NCI-H526 (cell line): ENCODE measurements at regions not wholly inside any gene's neighbourhood (a gene's known extent, or its start where the extent isn't known, plus 50 kb on each side); places are given as distances from the start of the nearest gene placed in this dataset.
"Not testable (repeated sequence)": the region's sequence is repeated elsewhere in the genome, so short reads cannot be mapped to it uniquely, and the experiment has no call there.

Experiments
- DNase-seq, 2 experiments: peaks; one replicate each; lab custom pipeline; 2025; lab: John Stamatoyannopoulos, UW

DNA sequence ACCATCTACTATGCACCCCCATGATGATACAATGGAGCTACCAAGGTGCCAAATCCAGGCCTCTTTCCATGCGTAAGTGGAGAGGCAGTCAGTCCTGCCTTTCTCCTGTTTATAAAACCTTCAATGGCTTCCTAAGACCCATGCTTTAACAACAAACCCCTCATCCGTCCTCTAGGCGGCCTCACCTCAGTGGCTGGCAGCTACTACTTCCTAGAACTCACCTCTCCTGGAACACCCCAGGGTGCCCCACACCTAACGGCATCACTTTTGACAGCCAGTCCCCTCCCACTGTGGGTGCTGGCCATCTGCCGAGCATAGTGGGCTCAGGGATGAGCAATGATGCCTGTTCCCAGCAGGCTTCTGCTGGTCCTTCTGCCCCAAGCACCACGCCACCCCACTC lies 80.0 kb upstream of the TAB2 start:
- no peak for DNase-seq

DNA sequence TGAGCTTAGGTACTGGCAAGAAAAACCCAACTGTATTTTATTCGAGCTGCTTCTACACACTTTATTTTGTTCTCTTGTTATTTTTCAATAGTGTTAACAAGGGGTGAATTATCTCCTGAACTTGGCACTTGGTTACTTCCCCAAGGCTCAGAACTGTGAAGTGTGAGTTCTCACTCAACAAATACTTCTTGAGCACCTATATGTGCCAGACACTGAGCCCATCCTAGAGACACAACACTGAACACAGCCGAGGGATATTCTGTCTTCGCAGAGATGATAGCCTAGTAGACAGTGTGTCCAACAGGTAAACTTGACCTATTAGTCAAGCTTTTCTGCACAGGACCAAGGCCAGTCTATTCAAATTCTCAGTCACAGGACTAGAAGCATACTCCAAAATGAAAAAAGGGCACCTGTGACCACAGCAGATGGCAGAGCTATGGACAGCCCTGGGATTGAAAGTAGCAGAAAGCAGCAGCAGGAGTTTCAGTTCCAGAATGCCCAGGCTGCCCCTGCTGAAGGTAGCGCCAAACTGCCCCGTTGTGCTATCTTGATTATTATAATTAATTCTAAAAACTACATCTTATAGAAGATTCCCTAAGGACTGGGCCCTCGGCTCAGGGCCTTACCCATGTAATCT lies 77.8 kb upstream of the TAB2 start:
- DNase-seq, result no peak

DNA sequence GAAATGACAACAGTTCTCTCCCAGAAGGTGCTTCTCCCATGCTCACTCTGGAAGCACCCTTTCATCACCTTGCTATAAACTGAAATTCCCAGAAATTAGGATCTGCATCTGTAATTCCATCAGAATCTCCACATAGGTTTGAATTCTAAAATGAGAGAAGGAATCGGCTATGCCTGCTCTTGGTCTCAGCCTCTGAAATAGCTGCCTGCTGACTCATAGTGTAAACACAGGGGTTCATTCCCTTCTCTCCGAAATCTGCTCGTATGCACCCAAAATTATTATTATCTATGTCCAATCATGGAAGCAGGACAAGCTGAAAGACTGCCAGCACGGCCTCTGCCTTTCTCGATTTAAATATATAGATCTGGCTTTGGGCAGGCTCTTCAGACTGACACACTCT lies 74.6 kb upstream of the TAB2 start:
- DNase-seq, result no peak

DNA sequence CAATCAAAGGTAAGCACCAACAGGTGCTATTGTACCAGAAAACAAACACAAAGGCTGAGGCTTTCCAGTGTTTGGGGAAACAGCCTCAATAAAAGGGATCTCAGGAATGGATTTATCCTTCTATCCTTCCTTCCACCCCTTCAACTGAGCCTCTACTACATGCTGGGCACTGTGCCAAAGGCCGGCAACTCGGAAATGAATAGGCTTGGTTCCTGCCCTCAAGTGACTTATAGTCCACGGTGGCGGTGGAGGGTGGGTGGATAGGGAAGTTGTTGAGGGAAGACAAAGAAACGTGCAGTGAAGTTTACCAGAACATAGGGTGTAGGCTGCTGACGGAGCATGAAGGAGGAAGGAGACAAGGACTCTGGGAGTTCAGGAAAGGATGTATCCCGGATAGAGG lies 73.4 kb upstream of the TAB2 start:
- no peak for DNase-seq

DNA sequence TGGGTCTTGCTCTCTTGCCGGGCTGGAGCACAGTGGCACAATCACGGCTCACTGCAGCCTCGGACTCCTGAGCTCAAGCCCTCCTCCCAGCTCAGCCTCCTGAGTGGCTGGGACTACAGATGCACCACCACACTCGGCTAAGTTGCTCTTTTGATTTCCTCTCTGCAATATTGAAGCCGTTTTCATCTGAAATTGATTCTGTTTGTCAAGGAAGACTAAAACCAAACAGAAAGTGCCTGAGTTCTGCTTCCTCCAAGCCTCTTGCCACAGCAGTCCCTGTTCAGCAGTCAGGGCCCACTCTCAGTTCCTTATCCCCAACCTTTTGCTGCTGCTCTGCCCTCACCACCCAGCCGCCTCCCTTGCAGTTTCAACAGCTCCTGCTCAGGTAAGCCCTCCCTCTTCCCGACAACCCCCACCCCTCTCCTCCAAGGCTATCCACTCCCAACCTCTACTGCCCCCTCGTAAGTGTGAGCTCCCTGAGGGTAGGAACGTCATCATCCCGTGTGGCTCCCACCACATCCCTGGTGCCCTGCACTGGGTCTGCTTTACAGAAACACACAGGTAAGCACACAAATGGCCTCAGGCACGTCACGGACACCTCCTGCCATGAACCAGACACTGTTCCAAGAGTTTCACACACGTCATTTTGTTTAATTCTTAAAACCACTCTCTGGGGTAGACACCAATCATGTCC lies 70.7 kb upstream of the TAB2 start:
- DNase-seq, result no peak

DNA sequence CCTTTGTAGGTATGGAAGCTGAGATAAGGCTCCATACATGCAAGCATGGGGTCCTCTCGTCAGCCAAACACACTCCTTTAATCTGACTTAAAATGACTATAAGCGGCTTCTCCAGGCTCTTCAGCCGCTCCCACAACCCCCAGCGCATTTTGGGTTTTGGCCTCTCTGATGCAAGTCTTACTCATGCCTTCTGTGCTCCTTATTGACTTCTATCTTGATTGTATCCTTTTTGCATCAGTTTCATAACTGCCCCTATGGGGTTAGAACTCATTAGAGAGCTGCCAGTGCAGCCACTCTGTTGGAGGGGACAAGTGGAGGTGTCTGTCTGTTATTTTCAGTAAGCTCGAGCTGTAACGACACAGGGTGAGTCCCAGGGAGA lies 70.1 kb upstream of the TAB2 start:
- DNase-seq, result no peak

DNA sequence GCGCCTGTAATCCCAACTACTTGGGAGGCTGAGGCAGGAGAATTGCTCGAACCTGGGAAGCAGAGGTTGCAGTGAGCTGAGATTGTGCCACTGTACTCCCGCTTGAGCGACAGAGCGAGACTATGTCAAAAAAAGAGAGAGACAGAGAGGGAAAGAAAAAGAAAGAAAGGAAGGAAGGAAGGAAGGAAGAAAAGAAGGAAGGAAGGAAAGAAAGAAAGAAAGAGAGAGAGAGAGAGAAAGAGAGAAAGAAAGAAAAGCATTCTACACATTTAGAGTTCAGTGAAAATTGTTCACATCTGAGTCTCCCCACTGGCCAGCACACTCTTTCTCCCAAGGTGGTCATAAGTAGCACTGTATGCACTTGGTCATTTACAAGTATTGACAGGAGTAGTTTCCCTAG lies 69.2 kb upstream of the TAB2 start:
- not testable (repeated sequence) for DNase-seq

DNA sequence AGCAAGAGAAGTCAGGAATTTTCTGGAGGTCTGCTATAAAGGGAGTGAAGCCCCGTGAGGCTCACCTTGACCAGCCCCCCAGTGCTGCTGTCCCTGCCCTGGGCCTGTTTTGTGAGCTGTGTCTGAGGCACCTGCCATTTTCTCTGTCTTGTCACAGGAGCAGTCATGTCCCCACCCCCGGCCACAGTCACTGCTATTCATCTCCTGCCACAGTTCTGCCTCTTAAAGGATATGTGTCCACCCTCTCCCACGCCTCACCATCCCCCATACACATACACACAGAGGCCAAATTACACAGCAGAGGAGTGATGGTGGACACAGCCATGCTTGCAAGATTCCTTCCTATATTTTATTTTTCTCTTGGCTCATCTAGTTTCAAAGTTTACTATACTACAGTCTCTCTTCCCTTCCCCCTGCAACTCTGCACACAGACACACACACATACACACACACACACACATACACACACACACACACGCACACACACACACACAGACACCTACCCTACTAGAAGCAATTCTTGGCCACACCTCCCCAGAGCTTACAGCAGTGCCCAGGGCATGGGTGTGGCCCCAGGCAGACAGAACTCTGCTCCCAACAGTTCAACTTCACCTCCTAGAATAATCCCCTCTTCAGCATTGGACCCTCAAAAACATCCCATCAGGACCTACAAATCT lies 68.7 kb upstream of the TAB2 start:
- no peak for DNase-seq

DNA sequence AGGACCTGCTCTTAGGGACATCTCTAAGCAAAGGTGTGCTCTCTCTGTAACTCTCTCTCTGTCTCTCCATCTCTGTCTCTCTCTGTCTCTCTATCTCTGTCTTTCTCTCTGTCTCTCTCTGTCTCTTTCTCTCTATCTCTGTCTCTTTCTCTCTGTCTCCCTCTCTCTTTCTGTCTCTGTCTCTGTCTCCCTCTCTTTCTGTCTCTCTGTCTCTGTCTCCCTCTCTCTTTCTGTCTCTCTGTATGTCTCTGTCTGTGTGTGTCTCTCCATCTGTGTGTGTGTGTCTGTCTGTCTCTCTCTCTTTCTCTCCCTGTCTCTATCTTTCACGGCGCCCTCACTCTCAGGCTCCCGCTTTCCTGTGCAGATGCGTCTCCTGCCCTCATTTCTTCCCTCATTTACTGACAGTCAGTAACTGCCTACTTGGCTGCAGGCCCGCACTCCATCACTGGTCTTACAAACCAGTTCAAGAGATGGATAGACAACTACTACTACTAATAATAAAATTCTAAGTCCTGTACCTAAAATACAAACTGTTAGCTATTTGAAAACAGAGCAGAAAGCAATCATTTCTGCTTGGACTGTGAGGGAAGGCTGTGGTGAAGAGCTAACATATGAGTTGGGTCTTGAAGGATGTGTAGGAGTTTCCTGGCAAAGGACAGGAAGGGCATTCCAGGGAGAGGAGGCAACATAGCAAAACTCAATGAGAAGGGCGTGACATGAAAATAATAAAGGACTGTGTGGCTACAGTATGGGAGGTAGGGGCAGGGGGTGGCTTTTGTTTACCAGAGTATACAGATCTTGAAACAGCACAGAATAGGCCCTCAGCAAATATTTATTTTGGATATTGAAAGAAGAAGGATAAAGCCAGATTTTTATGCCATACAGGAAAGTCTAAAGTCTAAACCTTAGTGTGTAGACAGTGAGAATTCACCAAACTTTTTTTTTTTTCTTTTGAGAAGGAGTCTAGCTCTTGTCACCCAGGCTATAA lies 67.8 kb upstream of the TAB2 start:
- no peak for DNase-seq

DNA sequence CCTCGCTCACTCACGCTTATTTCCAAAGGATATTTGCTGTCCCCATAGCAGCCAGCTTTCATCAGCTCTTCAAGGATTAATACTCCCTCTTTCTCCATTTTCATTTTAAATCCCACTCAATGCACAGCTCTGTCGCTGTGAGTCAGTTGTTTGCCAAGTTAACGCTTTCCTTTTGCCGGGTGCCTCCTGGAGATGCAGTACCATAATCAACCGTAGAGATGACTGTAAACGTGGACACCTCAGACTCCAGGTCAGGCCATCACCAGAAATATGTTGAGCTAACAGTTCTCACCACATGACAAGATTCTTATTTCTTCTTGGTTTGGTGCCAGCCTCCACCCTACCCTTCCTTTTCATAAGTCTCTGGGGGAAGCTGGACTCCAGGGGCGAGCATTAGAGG lies 66.6 kb upstream of the TAB2 start:
- DNase-seq, result no peak

DNA sequence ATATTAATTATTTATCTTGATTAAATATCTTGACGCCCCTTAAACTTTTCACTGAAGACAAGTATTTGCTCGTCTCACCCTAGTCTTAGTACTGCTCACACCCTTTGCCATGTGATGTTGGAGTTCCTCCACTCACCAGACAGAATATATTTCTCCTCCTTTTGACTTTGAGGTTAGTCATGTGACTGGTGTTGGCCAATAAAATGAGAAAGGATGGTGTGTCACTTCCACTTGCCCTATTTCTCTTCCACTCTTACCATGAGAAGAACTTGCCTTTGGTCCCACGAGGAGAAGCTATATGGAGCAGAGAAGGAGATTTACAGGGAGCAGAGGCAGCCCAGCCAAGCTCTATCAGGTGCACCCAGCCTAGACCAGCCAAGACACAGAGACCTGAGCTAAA lies 64.9 kb upstream of the TAB2 start:
- DNase-seq, result no peak

DNA sequence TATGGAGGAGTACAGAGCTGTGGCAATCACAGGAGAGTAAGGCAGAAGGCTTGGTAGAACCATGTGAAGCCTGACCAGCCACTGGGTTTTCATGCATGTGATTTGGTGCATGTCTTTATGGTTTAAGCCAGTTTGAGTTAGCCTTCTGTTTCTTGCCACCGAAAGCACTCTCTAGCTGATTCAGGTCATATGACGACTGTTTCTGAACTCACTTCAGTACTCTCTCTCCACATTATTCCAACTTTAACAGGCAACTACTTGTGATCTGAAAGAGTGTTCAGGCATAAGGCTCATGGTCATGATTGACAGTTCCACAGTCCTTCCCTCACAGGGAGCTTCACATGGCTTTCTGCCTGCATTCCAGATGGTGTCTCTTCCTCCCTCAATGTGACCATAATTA lies 63.3 kb upstream of the TAB2 start:
- no peak for DNase-seq

DNA sequence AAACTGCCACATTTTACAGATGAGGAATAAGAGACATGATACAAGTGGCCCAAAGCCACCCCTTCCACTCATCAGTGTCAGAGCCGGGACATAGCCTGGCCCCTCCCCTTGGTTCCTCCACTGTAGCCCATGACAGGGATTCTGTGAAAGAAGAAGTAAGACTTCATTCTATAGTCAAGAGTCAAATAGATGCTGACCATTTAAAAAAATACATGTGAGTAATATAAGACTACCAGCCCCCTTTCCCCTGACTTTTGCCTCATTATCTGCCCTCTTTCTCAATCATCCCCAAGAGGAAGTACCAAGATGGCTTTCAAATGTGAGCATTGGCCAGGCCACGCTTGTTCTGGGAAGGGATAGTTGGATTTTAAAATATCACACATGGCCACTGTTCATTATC lies 57.8 kb upstream of the TAB2 start:
- no peak for DNase-seq

DNA sequence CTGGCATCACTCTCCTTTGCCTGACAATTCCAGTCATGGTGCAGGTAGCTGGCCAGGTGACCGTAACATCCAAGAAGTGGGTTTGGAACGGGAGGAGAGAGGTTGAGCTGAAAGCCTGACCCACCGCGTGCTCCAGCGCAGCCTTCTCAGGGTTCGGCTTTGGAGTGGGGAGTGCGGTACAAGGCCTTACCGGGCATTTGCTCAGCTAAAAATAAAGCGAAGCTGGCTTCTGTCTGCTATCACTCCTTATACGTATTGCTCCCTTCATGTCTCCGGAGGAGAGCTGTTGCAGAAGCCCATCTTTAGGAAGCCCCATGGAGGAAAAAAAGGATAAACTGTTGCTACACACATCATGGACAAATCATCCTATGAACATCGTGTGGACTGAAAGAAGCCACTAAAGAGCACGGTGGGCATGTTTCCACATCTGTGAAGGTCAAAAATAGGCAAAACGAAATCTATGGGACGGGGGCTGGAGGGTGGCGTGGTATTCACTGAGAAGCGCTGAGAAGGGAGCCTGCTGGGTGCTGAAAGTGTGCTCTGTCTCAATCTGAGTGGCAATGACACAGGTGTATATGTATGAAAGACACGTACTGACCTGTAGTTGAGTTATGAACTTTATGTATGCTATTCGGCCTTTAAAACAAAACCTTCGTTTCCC lies 57.2 kb upstream of the TAB2 start:
- DNase-seq, result no peak

DNA sequence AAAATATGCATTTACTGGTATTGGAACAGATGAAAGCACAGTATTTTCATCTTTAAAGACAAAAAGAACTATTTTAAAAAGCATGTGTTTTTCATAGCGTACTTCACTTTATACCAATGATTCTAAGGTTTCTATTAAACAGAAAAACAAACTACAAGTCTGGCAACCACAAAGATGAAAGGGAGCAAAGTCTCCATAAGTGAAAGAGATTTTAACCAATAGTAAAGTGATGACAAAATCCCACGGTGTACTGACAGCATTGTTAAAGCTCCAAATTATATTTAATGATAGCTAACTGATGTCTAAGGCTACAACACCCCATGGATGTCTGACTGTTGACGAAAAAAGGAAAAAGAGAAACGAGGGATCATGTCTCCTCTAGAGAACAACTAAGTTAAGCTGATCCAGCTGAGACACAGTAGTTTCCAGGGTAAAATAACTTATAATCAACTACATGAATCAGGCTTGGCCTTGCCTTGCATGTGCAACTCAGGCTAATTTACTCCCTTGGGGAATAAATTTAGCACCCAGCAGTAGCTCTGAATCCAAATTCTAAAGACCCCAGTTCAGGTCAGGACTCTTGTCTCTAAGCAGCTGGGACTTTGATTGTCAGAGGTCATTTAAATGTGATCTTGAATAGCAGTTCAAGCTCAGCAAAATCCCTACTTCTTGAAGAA lies 56.0 kb upstream of the TAB2 start:
- no peak for DNase-seq

DNA sequence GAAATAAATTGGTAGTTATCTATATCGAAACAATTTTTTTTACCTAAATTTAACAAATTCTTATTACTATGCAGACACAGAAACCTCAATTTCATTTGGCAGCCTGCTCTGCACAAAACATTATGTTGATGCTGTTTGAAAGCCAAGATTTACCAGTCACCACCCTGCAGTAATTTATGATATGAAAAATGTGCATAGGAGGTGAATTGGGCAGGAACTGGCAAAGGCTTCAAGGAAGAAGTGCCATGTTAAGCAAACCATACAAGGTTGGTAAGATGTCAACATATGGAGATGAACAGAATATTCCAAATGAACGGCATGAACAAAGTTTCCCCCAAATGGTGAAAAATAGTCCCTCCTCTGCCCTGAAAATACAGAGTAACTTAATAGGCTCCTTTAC lies 54.2 kb upstream of the TAB2 start:
- DNase-seq, result no peak

DNA sequence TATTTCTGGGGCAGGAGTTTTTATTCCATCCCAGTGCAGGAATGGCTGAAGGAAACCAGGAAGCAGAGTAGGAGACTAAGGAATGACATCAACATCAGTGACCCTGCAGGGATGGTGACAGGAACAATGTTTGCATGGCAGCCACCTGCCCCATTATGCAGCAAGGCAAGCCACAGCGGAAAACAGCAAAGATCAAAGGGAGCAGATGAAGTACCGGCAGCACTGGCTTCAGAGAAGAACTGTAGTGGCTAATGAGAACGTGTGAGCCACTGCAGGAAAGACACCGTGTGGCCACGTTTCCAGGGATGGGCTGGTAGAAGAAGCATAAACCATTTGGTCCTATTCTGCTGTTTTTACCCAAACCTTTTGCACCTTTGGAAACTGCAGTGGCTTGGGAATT lies 52.9 kb upstream of the TAB2 start:
- peak; percentile 13 to 47 for DNase-seq

DNA sequence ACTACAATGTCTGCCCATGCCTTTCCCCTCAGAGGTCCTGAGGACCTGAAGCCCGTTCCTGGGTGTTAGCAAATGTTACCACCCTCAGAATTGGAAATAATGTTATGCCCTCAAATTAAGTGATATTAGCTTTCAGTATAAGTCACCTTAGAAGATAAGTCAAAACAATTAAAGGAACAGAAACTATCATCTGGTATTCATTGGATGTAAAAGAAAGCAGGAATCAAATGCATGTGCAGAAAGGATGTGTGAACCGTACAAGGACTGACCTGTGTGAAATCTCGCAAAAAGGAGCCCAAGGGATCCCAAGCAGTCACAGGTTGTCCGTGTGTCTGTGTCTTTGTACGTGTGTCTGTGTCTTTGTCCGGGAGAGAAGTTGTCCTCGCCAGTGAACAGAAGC lies 51.6 kb upstream of the TAB2 start:
- DNase-seq, result no peak

DNA sequence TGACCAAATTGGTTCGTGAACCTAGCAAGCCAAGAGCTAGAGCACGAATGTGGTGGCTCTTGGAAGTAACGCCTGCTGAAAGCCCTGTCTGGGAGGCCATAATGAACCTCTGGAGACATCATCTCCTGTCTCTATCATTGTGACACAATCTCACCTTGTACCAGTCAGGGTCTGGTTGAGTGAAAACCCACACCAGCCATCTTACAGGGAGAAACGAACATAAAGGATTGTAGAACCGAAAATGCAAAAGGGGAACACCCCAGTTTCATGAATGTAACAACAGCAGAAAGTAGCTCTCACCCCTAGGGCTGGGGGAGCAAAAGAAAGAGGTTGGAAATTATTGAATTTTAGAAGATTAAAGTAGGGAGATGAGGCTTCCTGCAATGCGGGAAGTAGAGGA lies 50.9 kb upstream of the TAB2 start:
- DNase-seq, result no peak

DNA sequence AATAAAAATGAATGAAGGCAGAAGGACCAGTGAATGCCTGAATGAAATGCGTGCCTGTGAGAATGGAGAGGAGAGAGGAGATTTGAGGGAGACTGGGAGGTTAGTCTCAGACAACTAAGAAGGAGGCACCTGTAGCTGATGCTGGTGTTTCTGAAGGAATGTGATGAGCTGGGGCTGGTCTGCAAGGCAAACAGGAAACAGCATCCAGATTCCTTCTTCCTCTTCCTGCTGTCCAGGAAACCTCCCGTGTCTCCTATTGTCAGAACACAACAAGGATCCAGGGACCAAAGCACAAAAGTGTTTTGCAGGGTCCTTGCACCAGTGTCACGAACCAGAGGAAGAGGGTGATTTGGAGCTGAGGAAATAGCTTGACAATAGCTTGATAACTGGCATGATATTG lies 50.4 kb upstream of the TAB2 start:
- no peak for DNase-seq

DNA sequence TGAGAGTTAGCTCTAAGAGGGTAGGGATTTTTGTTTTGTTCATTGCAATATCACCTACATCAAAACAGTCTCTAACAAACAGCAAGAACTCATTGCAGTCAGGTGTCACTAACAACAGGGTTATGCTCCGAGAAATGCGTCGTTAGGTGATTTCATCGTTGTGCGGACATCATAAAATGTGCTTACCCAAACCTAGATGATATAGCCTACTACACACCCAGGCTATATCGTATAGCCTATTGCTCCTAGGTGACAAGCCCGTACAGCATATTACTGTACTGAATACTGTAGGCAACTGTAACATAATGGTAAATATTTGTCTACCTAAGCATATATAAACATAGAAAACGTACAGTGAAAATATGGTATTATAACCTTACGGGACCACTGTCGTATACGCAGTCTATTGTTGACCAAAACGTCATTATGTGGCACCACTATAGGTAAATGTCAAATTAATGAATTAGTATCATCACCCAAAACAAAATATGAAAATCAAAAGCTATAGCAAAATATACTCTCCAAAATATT lies 49.9 kb upstream of the TAB2 start:
- DNase-seq, result no peak
